Midbrain (tissue), 1 donor: ENCODE measurements at regions not wholly inside any gene's neighbourhood (a gene's known extent, or its start where the extent isn't known, plus 50 kb on each side); places are given as distances from the start of the nearest gene placed in this dataset.
"Not testable (repeated sequence)": the region's sequence is repeated elsewhere in the genome, so short reads cannot be mapped to it uniquely, and the experiment has no call there.

Source experiments
- DNase-seq: peaks from one replicate; lab custom pipeline; 2025; lab: John Stamatoyannopoulos, UW

DNA sequence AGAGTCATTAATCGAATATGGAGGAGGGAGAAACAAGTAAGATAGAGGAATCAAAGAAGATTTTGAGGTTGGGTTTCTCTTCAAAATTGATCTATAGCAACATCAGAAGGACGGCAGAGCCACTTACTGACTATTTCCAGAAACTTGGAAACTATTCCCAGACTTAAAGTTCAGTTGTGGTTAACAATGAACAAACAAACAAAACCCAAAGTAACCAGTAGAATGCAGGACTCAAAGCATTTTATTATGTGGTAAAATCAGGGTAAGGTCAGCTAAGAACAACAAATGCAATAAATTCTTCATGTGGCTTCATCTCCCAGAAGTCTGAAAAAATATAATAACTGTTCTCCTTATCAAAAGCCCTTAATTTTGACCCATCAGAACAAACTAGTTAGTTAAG is 54.9 kb upstream of the OSMR start:
- no peak for DNase-seq

DNA sequence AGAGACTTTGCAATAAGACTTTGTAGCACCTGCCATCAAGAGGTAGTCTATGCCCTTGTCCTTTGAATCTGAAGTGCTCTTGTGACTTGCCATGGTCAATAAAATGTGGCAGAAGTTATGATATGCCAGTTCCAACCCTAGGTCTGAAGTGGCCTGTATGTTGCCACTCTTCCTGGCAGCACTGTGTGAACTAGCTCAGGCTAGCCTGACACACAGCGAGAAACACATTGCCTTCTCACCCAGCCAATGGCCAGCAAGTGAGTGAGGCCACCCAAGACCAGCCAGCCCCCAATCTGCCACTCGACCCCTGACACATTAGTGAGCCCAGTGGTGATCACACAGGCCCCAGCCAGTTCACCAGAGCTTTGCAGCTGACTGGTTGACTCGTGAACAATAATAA is 52.7 kb upstream of the OSMR start:
- DNase-seq: no peak

DNA sequence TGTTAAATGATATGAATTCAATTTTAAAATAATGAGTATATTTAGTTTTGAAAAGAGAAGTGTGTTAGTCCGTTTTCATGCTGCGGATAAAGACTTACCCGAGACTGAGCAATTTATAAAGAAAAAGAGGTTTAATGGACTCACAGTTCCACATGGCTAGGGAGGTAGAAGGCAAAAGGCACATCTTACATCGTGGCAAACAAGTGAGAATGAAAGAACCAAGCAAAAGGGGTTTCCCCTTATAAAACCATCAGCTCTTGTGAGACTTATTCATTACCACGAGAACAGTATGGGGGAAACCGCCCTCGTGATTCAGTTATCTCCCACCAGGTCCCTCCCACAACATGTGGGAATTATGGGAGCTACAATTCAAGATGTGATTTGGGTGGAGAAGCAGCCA is 51.8 kb upstream of the OSMR start:
- DNase-seq: not testable (repeated sequence)

DNA sequence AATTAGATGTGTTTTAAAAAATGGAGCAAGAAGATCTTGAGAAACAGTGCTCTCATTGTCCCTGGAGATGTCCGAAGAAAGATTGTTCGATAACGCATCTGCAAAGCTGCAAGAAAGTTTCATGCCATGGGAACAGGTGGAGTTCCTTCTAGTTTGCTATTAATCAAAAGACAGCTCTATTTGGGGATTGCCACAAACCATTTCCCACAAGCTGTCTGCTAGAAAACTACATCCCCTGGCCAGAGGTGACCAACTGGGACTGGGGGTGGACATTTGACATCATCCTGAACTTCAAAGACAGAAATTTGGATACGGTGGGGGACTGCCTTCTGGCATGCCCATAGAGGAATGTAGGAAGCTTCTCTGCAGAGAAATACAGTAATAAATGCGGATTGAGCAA is 50.8 kb upstream of the OSMR start:
- no peak for DNase-seq

DNA sequence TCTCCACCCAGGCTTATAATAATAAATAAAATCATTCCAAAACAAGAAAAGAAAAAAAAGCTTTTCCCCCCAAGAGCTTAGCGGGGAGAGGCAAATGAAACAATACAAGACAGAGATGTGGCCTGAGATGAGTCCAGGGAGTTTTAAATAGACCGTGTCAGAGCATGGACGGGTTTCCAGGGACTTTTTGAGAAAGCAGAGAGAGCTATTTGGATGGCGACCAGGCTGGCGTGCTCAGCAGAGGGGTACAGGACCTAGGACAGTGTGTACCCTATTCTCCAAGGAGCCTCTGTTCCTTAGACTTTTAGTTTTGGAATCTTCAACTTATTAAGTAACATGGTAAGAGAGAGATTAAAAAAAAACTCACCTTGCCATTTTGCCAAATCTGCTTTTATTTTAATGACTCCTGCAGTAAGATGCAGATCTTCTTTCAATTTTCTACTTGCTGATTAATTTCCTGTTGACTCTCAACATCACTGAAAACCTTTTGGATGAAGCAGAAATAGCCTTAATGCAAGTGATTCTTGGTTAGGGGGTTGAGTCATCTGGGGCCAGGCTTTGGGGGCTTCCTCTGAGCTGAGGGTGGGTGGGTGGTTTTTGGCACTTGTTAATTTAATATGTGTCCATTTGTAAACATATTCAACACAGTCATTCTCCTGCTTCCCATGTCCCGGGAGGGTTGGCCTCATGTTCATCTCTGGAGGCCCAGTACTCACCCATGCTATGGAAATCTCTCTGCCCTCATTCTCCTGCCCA is 49.6 kb upstream of the OSMR start:
- peak; percentile 55 for DNase-seq
